ENCODE measurements at regions not wholly inside any gene's neighbourhood (a gene's known extent, or its start where the extent isn't known, plus 50 kb on each side); places are given as distances from the start of the nearest gene placed in this dataset.

DNA sequence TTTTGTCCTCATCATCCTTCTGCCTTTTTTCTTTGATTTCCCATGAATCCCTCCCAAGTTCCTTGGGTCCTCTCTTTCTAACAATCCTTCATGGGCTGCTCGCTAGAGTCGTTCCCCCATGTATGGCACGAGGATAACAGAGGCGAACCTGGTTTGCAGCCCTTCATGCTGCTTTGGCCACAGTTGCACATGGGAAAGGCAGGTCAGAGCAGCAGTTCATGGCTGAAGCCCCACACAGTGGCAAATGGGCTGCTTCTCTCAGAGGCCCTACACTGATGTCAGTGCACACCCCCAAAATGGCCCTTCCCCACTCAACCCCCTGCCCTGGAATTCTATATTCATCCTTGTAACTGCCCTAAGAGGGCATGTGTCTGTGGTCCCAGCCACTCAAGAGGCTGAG is 335.4 kb upstream of the IGF1R start:
- no peak for DNase-seq (ENCODE audit: low spot score in 2 of 2)
- H3K27ac ChIP-seq, result no peak overlapping the region
- no peaks in the 10 kb centered on the region for H3K9me3 ChIP-seq
- H3K36me3 ChIP-seq, result no peaks in the 10 kb centered on the region
- intact Hi-C loops (cut with DNase I), result no loop called here
- no peak overlapping the region for H3K4me3 ChIP-seq
- H3K27me3 ChIP-seq, result no peaks in the 10 kb centered on the region
- no peaks in the 10 kb centered on the region for H3K4me1 ChIP-seq
- TF ChIP-seq, protein P1, sequence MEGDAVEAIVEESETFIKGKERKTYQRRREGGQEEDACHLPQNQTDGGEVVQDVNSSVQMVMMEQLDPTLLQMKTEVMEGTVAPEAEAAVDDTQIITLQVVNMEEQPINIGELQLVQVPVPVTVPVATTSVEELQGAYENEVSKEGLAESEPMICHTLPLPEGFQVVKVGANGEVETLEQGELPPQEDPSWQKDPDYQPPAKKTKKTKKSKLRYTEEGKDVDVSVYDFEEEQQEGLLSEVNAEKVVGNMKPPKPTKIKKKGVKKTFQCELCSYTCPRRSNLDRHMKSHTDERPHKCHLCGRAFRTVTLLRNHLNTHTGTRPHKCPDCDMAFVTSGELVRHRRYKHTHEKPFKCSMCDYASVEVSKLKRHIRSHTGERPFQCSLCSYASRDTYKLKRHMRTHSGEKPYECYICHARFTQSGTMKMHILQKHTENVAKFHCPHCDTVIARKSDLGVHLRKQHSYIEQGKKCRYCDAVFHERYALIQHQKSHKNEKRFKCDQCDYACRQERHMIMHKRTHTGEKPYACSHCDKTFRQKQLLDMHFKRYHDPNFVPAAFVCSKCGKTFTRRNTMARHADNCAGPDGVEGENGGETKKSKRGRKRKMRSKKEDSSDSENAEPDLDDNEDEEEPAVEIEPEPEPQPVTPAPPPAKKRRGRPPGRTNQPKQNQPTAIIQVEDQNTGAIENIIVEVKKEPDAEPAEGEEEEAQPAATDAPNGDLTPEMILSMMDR (IDR thresholded peaks at IDR 0.05), result no peak

DNA sequence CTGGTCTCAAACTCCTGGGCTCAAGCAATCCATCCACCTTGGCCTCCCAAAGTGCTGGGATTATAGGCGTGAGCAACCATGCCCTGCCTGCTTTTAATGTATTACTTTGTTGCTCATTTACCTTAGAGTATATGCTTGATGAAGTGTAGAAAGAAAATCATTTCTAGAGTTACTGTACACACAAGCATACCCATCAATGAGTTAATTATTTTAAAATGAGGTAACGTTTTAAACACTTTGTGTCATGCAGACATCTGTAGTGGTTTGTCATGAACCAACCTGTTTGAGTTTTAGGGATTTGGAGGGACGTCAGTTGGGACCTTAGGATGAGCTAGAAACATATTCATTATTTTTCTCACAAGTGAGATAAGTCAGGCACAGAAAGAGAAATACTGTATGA is 332.4 kb upstream of the IGF1R start:
- Histone ChIP-seq H3K27me3 (no peaks in the 10 kb centered on the region), H3K4me1 (no peaks in the 10 kb centered on the region), H3K9me3 (no peaks in the 10 kb centered on the region), H3K36me3 (no peaks in the 10 kb centered on the region), H3K4me3 (no peak overlapping the region), H3K27ac (no peak overlapping the region)
- intact Hi-C loops (cut with DNase I), result no loop called here
- DNase-seq (ENCODE audit: low spot score in 2 of 2), result no peak
- TF ChIP-seq, protein P1 (IDR thresholded peaks at IDR 0.05), result no peak

DNA sequence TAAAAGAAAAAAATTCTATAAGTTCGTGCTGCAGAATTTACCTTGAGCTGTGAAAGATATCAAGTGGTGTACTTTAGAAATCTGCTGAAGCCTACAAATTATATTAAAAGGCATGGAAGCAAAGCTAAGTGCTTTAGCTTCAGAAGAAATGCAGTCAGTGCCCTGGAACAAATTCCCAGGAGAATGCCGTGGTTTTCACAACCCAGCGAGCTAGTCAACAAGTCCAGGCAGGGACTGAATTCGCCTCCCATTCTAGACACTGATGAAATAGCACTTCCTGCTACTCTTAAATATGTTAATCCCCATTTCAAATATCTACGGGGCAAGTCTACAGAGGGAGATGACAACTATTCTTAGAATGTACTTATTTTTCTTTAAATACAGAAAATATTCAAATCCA is 326.4 kb upstream of the IGF1R start:
- H3K27me3 ChIP-seq, result no peaks in the 10 kb centered on the region
- intact Hi-C loops (cut with DNase I), result no loop called here
- H3K9me3 ChIP-seq, result no peaks in the 10 kb centered on the region
- no peaks in the 10 kb centered on the region for H3K36me3 ChIP-seq
- no peak overlapping the region for H3K27ac ChIP-seq
- TF ChIP-seq, protein P1 (IDR thresholded peaks at IDR 0.05), result no peak
- no peak overlapping the region for H3K4me3 ChIP-seq
- no peak for DNase-seq (ENCODE audit: low spot score in 2 of 2)
- H3K4me1 ChIP-seq, result no peaks in the 10 kb centered on the region

DNA sequence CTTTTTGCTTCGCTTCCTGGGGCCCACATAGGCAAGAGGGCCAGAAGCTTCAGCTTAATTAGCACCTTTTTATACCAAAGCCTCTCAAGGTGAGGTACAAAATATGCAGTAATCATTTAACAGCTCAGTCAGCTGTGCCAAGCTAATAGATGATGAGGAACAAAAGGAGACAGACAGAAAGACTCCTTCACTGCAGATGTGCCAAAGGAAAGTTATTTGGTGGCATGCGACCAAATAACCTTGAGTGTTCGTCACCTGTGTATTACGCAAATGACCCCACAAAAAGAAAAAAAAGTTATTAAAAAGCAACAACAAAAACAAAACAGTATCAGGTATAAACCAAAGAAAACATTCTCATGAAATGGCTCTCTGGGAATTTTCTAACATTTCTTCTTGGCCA is 325.8 kb upstream of the IGF1R start:
- Histone ChIP-seq H3K27me3 (no peaks in the 10 kb centered on the region), H3K4me3 (no peak overlapping the region), H3K27ac (no peak overlapping the region), H3K4me1 (no peaks in the 10 kb centered on the region), H3K36me3 (no peaks in the 10 kb centered on the region), H3K9me3 (no peaks in the 10 kb centered on the region)
- DNase-seq (ENCODE audit: low spot score in 2 of 2), result no peak
- intact Hi-C loops (cut with DNase I), result no loop called here
- TF ChIP-seq, protein P1 (IDR thresholded peaks at IDR 0.05), result no peak

DNA sequence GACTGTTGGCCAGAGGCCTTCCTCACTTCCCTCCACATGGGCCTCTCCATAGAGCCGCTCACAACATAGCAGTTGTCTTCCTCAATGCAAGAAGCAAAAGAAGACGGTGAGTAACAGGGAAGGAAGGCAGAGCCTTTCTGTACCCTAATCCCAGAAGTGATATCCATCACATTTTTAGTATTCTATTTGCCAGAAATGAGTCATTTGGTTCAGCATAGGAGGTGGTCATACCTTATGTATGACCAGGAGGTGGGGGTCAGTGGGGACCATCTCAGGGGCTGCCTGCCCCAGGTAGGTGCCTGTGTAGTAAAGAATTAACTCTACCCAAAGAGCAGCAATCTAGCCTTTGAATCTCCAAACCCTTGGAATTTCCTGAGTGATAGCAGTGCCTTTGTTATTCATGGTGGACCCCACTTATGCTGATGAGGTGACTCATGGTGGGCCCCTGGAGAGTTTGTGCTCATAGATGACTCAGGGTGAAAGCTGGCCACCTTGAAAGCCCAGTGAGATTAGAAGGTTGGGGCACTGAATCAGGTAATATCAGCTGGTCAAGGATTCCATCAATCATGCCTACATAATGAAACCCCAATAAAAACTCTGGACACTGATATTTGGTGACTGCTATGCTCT is 323.9 kb upstream of the IGF1R start:
- H3K4me1 ChIP-seq, result no peaks in the 10 kb centered on the region
- no peak overlapping the region for H3K27ac ChIP-seq
- no peak overlapping the region for H3K4me3 ChIP-seq
- H3K36me3 ChIP-seq, result no peaks in the 10 kb centered on the region
- TF ChIP-seq, protein P1 (IDR thresholded peaks at IDR 0.05), result no peak
- intact Hi-C loops (cut with DNase I), result no loop called here
- no peaks in the 10 kb centered on the region for H3K27me3 ChIP-seq
- no peak for DNase-seq (ENCODE audit: low spot score in 2 of 2)
- no peaks in the 10 kb centered on the region for H3K9me3 ChIP-seq

DNA sequence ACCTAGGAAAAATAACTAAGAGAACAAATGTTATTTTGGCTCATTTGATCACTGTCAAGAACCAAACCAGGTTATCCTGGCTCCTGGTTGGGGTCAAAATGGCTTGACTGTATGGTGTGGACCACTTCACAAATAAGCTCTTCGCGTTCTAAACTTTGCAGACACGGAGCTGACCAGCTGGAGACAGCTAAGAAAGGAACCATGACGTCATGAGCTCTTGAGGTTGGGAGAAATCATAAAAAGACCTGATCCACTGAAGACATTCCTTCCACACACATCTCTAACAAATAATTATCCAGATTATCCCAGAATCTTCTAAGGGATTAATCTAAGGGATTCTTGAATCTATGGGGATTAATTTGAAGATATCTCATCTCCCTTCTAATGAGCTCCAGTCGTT is 321.5 kb upstream of the IGF1R start:
- TF ChIP-seq, protein P1 (IDR thresholded peaks at IDR 0.05), result no peak

More for the DNA sequence above, 321.5 kb upstream of the IGF1R start:
- H3K36me3 ChIP-seq, result no peaks in the 10 kb centered on the region
- no peaks in the 10 kb centered on the region for H3K4me1 ChIP-seq
- intact Hi-C loops (cut with DNase I), result no loop called here
- DNase-seq (ENCODE audit: low spot score in 2 of 2), result no peak
- H3K27me3 ChIP-seq, result no peaks in the 10 kb centered on the region
- H3K27ac ChIP-seq, result no peak overlapping the region
- no peaks in the 10 kb centered on the region for H3K9me3 ChIP-seq
- no peak overlapping the region for H3K4me3 ChIP-seq

Measured in ascending aorta (tissue), 2 donors.